ENCODE measurements at regions not wholly inside any gene's neighbourhood (a gene's known extent, or its start where the extent isn't known, plus 50 kb on each side); places are given as distances from the start of the nearest gene placed in this dataset.
"Not testable (repeated sequence)": the region's sequence is repeated elsewhere in the genome, so short reads cannot be mapped to it uniquely, and the experiment has no call there.

GRCh38 chr4:159410076-159410777, 307.3 kb downstream of the RAPGEF2 start:
- H3K27ac Mint-ChIP-seq = no peak overlapping the region
- no peak for ATAC-seq
- no peaks in the 10 kb centered on the region for H3K36me3 Mint-ChIP-seq
- H3K9me3 Mint-ChIP-seq = no peaks in the 10 kb centered on the region
- no peak overlapping the region for H3K4me3 Mint-ChIP-seq
- H3K4me1 Mint-ChIP-seq = no peaks in the 10 kb centered on the region
- no peaks in the 10 kb centered on the region for H3K27me3 Mint-ChIP-seq

GRCh38 chr4:159410891-159411290, 308.0 kb downstream of the RAPGEF2 start:
- no peaks in the 10 kb centered on the region for H3K36me3 Mint-ChIP-seq

GRCh38 chr4:159413306-159413943, 310.5 kb downstream of the RAPGEF2 start:
- ATAC-seq = no peak
- Mint-ChIP-seq H3K27me3 (peaks cover 7% of the 10 kb centered on the region), H3K4me3 (no peak overlapping the region), H3K27ac (no peak overlapping the region), H3K36me3 (no peaks in the 10 kb centered on the region), H3K9me3 (peaks cover 2% of the 10 kb centered on the region), H3K4me1 (no peaks in the 10 kb centered on the region)

More at GRCh38 chr4:159410891-159411290, 308.0 kb downstream of the RAPGEF2 start:
- ATAC-seq = no peak
- no peak overlapping the region for H3K4me3 Mint-ChIP-seq
- H3K27me3 Mint-ChIP-seq = no peaks in the 10 kb centered on the region
- no peaks in the 10 kb centered on the region for H3K9me3 Mint-ChIP-seq
- H3K4me1 Mint-ChIP-seq = no peaks in the 10 kb centered on the region
- H3K27ac Mint-ChIP-seq = no peak overlapping the region

GRCh38 chr4:159414305-159414704, 311.4 kb downstream of the RAPGEF2 start:
- peaks cover 2% of the 10 kb centered on the region for H3K9me3 Mint-ChIP-seq
- H3K4me1 Mint-ChIP-seq = no peaks in the 10 kb centered on the region
- no peak overlapping the region for H3K27ac Mint-ChIP-seq
- peaks cover 7% of the 10 kb centered on the region for H3K27me3 Mint-ChIP-seq
- ATAC-seq = no peak
- H3K36me3 Mint-ChIP-seq = no peaks in the 10 kb centered on the region
- no peak overlapping the region for H3K4me3 Mint-ChIP-seq

- Mint-ChIP-seq H3K9me3 (peaks cover 2% of the 10 kb centered on the region), H3K27me3 (peaks cover 7% of the 10 kb centered on the region), H3K27ac (no peak overlapping the region), H3K4me1 (no peaks in the 10 kb centered on the region), H3K4me3 (no peak overlapping the region), H3K36me3 (no peaks in the 10 kb centered on the region)
- ATAC-seq = no peak
Observed at GRCh38 chr4:159416073-159416472, 313.2 kb downstream of the RAPGEF2 start.

GRCh38 chr4:159416996-159417395, 314.1 kb downstream of the RAPGEF2 start:
- no peak overlapping the region for H3K4me3 Mint-ChIP-seq
- no peak overlapping the region for H3K27ac Mint-ChIP-seq
- H3K36me3 Mint-ChIP-seq = no peaks in the 10 kb centered on the region
- no peak for ATAC-seq
- H3K9me3 Mint-ChIP-seq = peaks cover 2% of the 10 kb centered on the region
- H3K4me1 Mint-ChIP-seq = no peaks in the 10 kb centered on the region
- peaks cover 7% of the 10 kb centered on the region for H3K27me3 Mint-ChIP-seq

- Mint-ChIP-seq H3K4me3 (no peak overlapping the region), H3K27ac (no peak overlapping the region), H3K4me1 (no peaks in the 10 kb centered on the region), H3K27me3 (peaks cover 7% of the 10 kb centered on the region), H3K9me3 (peaks cover 2% of the 10 kb centered on the region), H3K36me3 (no peaks in the 10 kb centered on the region)
- ATAC-seq = no peak
Observed at GRCh38 chr4:159420162-159421057, 317.5 kb downstream of the RAPGEF2 start.

- H3K36me3 Mint-ChIP-seq, H3K9me3 Mint-ChIP-seq, H3K4me1 Mint-ChIP-seq, ATAC-seq, H3K27ac Mint-ChIP-seq, H3K27me3 Mint-ChIP-seq, H3K4me3 Mint-ChIP-seq: not testable (repeated sequence)
Observed at GRCh38 chr4:159421058-159421419, 318.2 kb downstream of the RAPGEF2 start.

GRCh38 chr4:159422019-159422418, 319.1 kb downstream of the RAPGEF2 start:
- Mint-ChIP-seq H3K4me1 (no peaks in the 10 kb centered on the region), H3K27me3 (peaks cover 7% of the 10 kb centered on the region), H3K27ac (no peak overlapping the region), H3K9me3 (peaks cover 2% of the 10 kb centered on the region), H3K36me3 (no peaks in the 10 kb centered on the region), H3K4me3 (no peak overlapping the region)
- no peak for ATAC-seq

- no peak overlapping the region for H3K27ac Mint-ChIP-seq
- H3K27me3 Mint-ChIP-seq = peaks cover 2% of the 10 kb centered on the region
- no peaks in the 10 kb centered on the region for H3K36me3 Mint-ChIP-seq
- H3K4me1 Mint-ChIP-seq = no peaks in the 10 kb centered on the region
- H3K4me3 Mint-ChIP-seq = no peak overlapping the region
- H3K9me3 Mint-ChIP-seq = no peaks in the 10 kb centered on the region
- ATAC-seq = no peak
Observed at GRCh38 chr4:159422626-159423025, 319.7 kb downstream of the RAPGEF2 start.

GRCh38 chr4:159425737-159426305, 322.9 kb downstream of the RAPGEF2 start:
- no peaks in the 10 kb centered on the region for H3K4me1 Mint-ChIP-seq

GRCh38 chr4:159428293-159428692, 325.4 kb downstream of the RAPGEF2 start:
- no peak overlapping the region for H3K27ac Mint-ChIP-seq
- H3K9me3 Mint-ChIP-seq = no peaks in the 10 kb centered on the region
- H3K4me3 Mint-ChIP-seq = no peak overlapping the region
- no peaks in the 10 kb centered on the region for H3K36me3 Mint-ChIP-seq
- H3K4me1 Mint-ChIP-seq = no peaks in the 10 kb centered on the region
- no peaks in the 10 kb centered on the region for H3K27me3 Mint-ChIP-seq
- ATAC-seq = no peak

More at GRCh38 chr4:159425737-159426305, 322.9 kb downstream of the RAPGEF2 start:
- Mint-ChIP-seq H3K4me3 (no peak overlapping the region), H3K27me3 (no peaks in the 10 kb centered on the region), H3K27ac (no peak overlapping the region), H3K9me3 (no peaks in the 10 kb centered on the region), H3K36me3 (no peaks in the 10 kb centered on the region)
- no peak for ATAC-seq

- no peaks in the 10 kb centered on the region for H3K36me3 Mint-ChIP-seq
- ATAC-seq = peak; percentile 22
- no peaks in the 10 kb centered on the region for H3K4me1 Mint-ChIP-seq
- no peaks in the 10 kb centered on the region for H3K9me3 Mint-ChIP-seq
- H3K27ac Mint-ChIP-seq = no peak overlapping the region
- H3K27me3 Mint-ChIP-seq = no peaks in the 10 kb centered on the region
- no peak overlapping the region for H3K4me3 Mint-ChIP-seq
Observed at GRCh38 chr4:159428975-159429692, 326.3 kb downstream of the RAPGEF2 start.

GRCh38 chr4:159429693-159430035, 326.8 kb downstream of the RAPGEF2 start:
- Mint-ChIP-seq H3K36me3 (no peaks in the 10 kb centered on the region), H3K27ac (no peak overlapping the region), H3K4me1 (no peaks in the 10 kb centered on the region), H3K9me3 (no peaks in the 10 kb centered on the region), H3K27me3 (no peaks in the 10 kb centered on the region), H3K4me3 (no peak overlapping the region)
- no peak for ATAC-seq

GRCh38 chr4:159430896-159431295, 328.0 kb downstream of the RAPGEF2 start:
- Mint-ChIP-seq H3K27me3 (no peaks in the 10 kb centered on the region), H3K9me3 (no peaks in the 10 kb centered on the region), H3K4me3 (no peak overlapping the region), H3K36me3 (no peaks in the 10 kb centered on the region), H3K4me1 (peaks cover 5% of the 10 kb centered on the region), H3K27ac (no peak overlapping the region)
- no peak for ATAC-seq
